ENCODE measurements at regions not wholly inside any gene's neighbourhood (a gene's known extent, or its start where the extent isn't known, plus 50 kb on each side); places are given as distances from the start of the nearest gene placed in this dataset.

DNA sequence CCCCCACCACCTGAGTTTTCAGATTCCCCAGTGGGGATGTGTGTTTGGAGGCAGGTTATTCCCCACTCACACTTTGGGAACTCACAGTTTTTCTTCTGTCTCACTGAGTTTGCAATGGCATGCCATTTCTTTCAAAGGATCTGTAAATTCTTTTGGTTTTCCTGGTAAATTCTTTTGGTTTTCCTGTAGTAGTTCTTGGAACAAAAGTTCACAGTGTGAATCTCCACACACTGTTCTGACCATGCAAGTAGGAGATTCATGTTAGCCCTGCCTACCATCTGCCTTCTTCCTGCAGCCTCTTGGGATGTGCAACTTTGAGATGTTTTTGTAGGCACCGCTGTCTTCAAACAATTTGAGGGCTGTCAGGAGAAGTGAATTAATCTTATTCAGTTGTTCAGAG lies 165.6 kb upstream of the OGFRL1 start:
- Histone ChIP-seq H3K4me3 (no peak overlapping the region), H3K4me1 (no peaks in the 10 kb centered on the region), H3K36me3 (replicated peaks in 1 of 2; ENCODE audit: insufficient read depth in 1 of 2, low read depth in 2 of 2) (no peaks in the 10 kb centered on the region), H3K9me3 (peaks cover 0 to 2% (median 0%) of the 10 kb centered on the region in 3 donors), H3K27me3 (no peaks in the 10 kb centered on the region), H3K27ac (no peak overlapping the region)
- ATAC-seq: no peak
- intact Hi-C loops (cut with DNase I): no loop called here
- TF ChIP-seq POLR2A (IDR thresholded peaks at IDR 0.05): no peak
- TF ChIP-seq, protein P1, sequence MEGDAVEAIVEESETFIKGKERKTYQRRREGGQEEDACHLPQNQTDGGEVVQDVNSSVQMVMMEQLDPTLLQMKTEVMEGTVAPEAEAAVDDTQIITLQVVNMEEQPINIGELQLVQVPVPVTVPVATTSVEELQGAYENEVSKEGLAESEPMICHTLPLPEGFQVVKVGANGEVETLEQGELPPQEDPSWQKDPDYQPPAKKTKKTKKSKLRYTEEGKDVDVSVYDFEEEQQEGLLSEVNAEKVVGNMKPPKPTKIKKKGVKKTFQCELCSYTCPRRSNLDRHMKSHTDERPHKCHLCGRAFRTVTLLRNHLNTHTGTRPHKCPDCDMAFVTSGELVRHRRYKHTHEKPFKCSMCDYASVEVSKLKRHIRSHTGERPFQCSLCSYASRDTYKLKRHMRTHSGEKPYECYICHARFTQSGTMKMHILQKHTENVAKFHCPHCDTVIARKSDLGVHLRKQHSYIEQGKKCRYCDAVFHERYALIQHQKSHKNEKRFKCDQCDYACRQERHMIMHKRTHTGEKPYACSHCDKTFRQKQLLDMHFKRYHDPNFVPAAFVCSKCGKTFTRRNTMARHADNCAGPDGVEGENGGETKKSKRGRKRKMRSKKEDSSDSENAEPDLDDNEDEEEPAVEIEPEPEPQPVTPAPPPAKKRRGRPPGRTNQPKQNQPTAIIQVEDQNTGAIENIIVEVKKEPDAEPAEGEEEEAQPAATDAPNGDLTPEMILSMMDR (IDR thresholded peaks at IDR 0.05): no peak
- no peak for DNase-seq
- WGBS, 2 donors: 83 to 86% methylated on average over 1 of the region's 1 CpG

DNA sequence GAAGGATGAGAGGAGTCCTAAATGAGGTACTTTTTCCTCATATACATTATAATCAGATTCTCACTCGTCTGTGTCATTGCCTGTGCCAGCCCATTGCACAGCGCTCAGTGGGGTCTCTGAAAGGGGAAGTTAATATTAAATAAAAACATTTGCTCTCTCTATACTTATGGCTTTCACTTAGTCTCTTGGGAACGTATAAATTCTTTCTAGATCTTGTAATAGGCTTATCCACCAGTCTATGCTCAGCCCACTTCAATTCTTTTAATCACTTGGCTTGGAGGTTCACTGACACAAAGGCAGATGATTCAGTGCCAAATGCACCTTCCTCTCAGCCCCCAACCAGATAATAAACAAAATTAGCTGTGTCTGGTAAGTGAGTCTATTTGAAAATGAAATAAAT lies 164.3 kb upstream of the OGFRL1 start:
- H3K27me3 ChIP-seq: no peaks in the 10 kb centered on the region
- intact Hi-C loops (cut with DNase I): no loop called here
- no peak for ATAC-seq
- no peak overlapping the region for H3K27ac ChIP-seq
- no peaks in the 10 kb centered on the region for H3K36me3 ChIP-seq (replicated peaks in 1 of 2; ENCODE audit: insufficient read depth in 1 of 2, low read depth in 2 of 2)
- TF ChIP-seq, protein P1 (IDR thresholded peaks at IDR 0.05): no peak
- TF ChIP-seq POLR2A (IDR thresholded peaks at IDR 0.05): no peak
- 57 to 60% methylated on average over 3 of the region's 3 CpGs for WGBS, 2 donors
- peaks cover 0 to 2% (median 0%) of the 10 kb centered on the region in 3 donors for H3K9me3 ChIP-seq
- H3K4me3 ChIP-seq: no peak overlapping the region
- DNase-seq: no peak
- no peaks in the 10 kb centered on the region for H3K4me1 ChIP-seq

DNA sequence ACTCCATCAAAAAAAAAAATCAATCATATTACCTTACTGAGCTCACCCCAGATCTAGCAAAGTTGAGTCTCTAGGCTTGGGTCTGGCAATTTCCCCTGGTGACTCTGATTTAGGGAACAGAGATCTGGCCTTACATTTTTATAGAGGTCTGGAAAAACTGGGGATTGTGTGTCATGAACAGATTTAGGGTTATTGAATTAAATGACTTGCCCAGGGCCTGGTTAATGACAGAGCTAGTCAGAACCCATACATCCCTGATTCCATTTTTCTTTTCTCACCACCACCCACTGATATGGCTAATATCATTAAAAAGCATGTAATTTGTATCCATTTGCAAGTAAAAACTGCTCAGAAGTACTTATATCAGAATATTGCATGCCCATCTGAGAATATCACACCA lies 163.4 kb upstream of the OGFRL1 start:
- no peak for ATAC-seq
- Histone ChIP-seq H3K27ac (no peak overlapping the region), H3K4me3 (no peak overlapping the region), H3K9me3 (peaks cover 0 to 2% (median 0%) of the 10 kb centered on the region in 3 donors), H3K4me1 (no peaks in the 10 kb centered on the region), H3K27me3 (no peaks in the 10 kb centered on the region), H3K36me3 (replicated peaks in 1 of 2; ENCODE audit: insufficient read depth in 1 of 2, low read depth in 2 of 2) (no peaks in the 10 kb centered on the region)
- DNase-seq: no peak
- TF ChIP-seq, protein P1 (IDR thresholded peaks at IDR 0.05): no peak
- TF ChIP-seq POLR2A (IDR thresholded peaks at IDR 0.05): no peak
- intact Hi-C loops (cut with DNase I): no loop called here

DNA sequence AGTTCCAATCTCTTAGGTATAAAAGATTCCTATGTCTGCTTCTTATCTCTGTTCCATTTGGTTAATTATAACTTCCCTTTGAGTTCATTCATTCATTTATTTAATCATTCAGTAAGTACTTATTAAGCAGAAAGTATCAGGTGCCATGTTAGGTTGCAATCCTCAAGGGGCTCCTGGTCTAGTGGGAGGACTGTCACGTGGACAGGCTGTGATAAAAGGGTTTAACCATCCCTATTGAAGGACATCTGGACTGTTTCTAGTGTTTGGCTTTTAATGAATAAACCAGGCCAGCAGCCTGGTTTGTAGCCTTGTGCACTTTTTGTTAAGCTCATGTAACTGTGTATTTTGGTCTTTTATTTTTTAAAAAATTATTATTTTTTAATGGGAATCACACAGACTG lies 162.1 kb upstream of the OGFRL1 start:
- no peaks in the 10 kb centered on the region for H3K4me1 ChIP-seq
- TF ChIP-seq POLR2A (IDR thresholded peaks at IDR 0.05): no peak
- TF ChIP-seq, protein P1 (IDR thresholded peaks at IDR 0.05): no peak
- ATAC-seq: no peak

DNA sequence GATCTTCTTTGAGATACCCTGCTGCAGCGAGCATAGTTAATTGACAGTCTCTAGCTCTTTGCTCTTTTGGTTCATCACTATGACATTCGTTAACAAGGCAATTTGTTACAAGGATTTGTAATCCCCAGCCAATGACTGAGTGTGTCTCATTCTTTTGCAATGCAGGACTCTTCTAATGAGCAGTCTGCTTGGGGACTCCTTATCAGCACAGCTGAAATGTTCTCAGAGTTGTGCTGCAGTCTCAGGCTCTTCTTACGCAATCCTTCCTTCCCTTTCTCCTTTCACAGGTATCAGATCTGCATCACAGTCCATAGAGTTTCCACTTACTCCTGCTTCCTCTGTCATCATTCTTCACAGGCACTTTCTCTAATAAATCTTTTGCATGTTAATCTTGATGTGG lies 161.2 kb upstream of the OGFRL1 start:
- Histone ChIP-seq H3K27me3 (no peaks in the 10 kb centered on the region), H3K9me3 (no peaks in the 10 kb centered on the region), H3K4me3 (no peak overlapping the region), H3K36me3 (replicated peaks in 1 of 2; ENCODE audit: insufficient read depth in 1 of 2, low read depth in 2 of 2) (no peaks in the 10 kb centered on the region), H3K4me1 (no peaks in the 10 kb centered on the region), H3K27ac (no peak overlapping the region)
- ATAC-seq (no peak), DNase-seq (no peak)
- 82 to 91% methylated on average over 3 of the region's 3 CpGs for WGBS, 2 donors
- intact Hi-C loops (cut with DNase I): no loop called here
- no peak for TF ChIP-seq POLR2A (IDR thresholded peaks at IDR 0.05)
- TF ChIP-seq, protein P1 (IDR thresholded peaks at IDR 0.05): no peak

More for the DNA sequence above, 162.1 kb upstream of the OGFRL1 start:
- Histone ChIP-seq H3K9me3 (peaks cover 0 to 2% (median 0%) of the 10 kb centered on the region in 3 donors), H3K27ac (no peak overlapping the region), H3K27me3 (no peaks in the 10 kb centered on the region), H3K36me3 (replicated peaks in 1 of 2; ENCODE audit: insufficient read depth in 1 of 2, low read depth in 2 of 2) (no peaks in the 10 kb centered on the region), H3K4me3 (no peak overlapping the region)
- DNase-seq: no peak
- WGBS, 2 donors: 23 to 38% methylated on average over 1 of the region's 1 CpG
- intact Hi-C loops (cut with DNase I): no loop called here

Data from body of pancreas (tissue), 4 donors.